Activated CD4-positive, alpha-beta T cell treated with anti-CD3 and anti-CD28 coated beads, Interleukin-2, Interleukin-6, amounts not matched to agents 100 ng/mL and 50 ng/mL, durations not matched to agents 16 hours and 8 hours (primary cell): ENCODE measurements at regions not wholly inside any gene's neighbourhood (a gene's known extent, or its start where the extent isn't known, plus 50 kb on each side); places are given as distances from the start of the nearest gene placed in this dataset.
"Not testable (repeated sequence)": the region's sequence is repeated elsewhere in the genome, so short reads cannot be mapped to it uniquely, and the experiment has no call there.

ENCODE experiments used
- DNase-seq: peaks from one replicate; pipeline ENCODE4 v3.0.0-alpha.2; 2020

DNA sequence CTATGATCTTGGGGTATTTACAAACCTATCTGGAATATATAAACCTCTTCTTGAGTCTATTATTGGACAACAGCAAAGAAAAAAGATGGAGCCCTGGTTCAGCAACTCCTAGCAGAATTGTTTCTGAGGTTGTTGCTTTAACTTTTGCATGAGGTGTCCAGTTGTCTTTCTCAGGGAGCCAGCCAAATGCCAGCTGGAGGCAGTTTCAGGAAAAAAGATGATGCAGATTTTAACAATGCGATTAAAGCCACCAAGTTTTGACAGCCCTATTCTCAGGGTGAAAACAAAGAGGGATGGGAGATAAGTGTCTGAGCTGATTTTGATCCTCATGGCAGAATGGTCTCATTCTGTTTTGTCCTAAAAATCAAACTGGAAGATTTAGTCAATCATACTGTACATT lies 181.6 kb upstream of the RASGRP1 start:
- DNase-seq = no peak

GRCh38 chr15:38748710-38749109 lies 184.1 kb upstream of the RASGRP1 start:
- no peak for DNase-seq

- DNase-seq = no peak
Observed at GRCh38 chr15:38750786-38751185, 186.2 kb upstream of the RASGRP1 start.

GRCh38 chr15:38755718-38756117 lies 191.1 kb upstream of the RASGRP1 start:
- DNase-seq = no peak

DNA sequence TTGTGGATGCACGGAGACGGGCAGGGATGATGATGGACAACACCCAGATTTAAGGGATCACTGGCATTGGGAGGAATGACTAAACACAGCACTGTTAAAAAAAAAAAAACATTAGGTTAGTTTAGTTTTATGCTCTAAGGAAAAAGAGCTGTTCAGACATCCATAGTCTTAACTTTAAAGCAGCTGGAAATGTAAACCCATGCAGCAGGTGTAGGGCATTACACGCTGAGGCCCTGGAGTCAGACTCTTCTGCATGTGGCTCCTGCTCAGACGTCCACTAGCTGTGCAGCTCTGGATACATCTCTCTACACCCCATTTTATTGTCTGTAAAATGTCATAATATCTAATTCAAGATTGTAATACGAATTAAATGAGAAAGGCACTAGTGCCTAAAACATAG lies 191.8 kb upstream of the RASGRP1 start:
- DNase-seq = no peak

- DNase-seq = no peak
Observed at GRCh38 chr15:38758043-38758442, 193.4 kb upstream of the RASGRP1 start.

GRCh38 chr15:38761681-38762080 lies 197.1 kb upstream of the RASGRP1 start:
- DNase-seq = no peak

DNA sequence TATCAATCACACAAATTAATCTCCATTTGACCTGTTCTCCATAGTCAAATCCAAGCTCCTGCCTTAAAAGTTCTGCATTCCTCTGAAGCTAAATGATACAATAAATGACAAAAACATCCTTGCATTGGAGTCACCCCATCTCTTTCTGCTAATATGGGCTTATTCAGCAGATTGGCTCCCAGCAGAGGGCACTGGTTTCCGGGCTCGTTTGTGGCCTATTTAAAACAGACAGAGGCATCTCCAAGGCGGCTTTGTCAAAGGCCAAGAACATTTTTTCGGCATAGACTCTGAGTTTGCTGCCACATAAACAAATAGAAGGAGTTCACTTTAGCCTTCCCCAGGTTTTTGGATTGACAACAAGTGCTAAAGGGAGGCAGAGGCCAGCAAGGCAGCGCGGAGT lies 204.4 kb upstream of the RASGRP1 start:
- DNase-seq = peak; percentile 5

GRCh38 chr15:38769492-38769891 lies 204.9 kb upstream of the RASGRP1 start:
- no peak for DNase-seq

GRCh38 chr15:38774076-38774475 lies 209.5 kb upstream of the RASGRP1 start:
- DNase-seq = not testable (repeated sequence)

- no peak for DNase-seq
Observed at GRCh38 chr15:38781196-38781595, 216.6 kb upstream of the RASGRP1 start.

- DNase-seq = no peak
Observed at GRCh38 chr15:38782156-38782555, 217.5 kb upstream of the RASGRP1 start.

- DNase-seq = no peak
Observed at GRCh38 chr15:38788918-38789317, 224.3 kb upstream of the RASGRP1 start.

DNA sequence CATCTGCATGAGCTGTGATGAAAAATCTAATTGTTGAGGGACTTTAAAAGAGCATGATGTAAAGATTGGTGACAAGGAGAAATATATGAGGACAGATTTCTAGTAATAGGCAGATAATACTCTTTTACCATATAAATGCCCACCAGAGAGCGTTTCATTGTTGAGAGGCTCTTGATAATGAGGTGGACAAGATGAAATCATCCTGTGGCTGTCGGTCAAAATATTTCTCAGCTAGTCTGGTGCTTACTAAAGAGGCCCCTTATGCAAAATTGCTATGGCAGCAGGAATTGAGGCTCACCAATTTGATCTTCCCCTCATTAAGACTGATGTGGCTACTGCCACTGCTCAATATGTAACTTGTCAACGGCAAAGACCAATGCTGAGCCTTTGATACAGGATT lies 225.0 kb upstream of the RASGRP1 start:
- DNase-seq = no peak

GRCh38 chr15:38793206-38793810 lies 228.7 kb upstream of the RASGRP1 start:
- DNase-seq = no peak

GRCh38 chr15:38795471-38796245 lies 231.0 kb upstream of the RASGRP1 start:
- no peak for DNase-seq

GRCh38 chr15:38796589-38796988 lies 232.0 kb upstream of the RASGRP1 start:
- DNase-seq = no peak

DNA sequence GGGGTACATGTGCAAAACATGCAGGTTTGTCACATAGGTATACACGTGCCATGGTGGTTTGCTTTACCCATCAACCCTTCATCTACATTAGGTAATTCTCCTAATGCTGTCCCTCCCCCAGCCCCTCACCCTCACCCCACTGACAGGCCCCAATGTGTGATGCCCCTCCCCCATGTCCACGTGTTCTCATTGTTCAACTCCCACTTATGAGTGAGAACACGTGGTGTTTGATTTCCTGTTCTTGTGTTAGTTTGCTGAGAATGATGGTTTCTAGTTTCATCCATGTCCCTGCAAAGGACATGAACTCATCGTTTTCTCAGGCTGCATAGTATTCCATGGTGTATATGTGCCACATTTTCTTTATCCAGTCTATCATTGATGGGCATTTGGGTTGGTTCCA lies 232.9 kb upstream of the RASGRP1 start:
- not testable (repeated sequence) for DNase-seq

DNA sequence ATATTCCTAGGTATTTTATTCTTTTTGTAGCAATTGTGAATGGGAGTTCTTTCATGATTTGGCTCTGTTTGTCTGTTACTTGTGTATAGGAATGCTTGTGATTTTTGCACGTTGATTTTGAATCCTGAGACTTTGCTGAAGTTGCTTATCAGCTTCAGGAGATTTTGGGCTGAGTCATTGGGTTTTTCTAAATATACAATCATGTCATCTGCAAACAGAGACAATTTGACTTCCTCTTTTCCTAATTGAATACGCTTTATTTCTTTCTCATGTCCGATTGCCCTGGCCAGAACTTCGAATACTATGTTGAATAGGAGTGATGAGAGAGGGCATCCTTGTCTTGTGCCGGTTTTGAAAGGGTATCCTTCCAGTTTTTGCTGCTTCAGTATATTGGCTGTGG lies 234.6 kb upstream of the RASGRP1 start:
- DNase-seq = not testable (repeated sequence)

GRCh38 chr15:38809621-38810020 lies 245.0 kb upstream of the RASGRP1 start:
- DNase-seq = no peak

GRCh38 chr15:38810686-38811085 lies 246.1 kb upstream of the RASGRP1 start:
- no peak for DNase-seq

DNA sequence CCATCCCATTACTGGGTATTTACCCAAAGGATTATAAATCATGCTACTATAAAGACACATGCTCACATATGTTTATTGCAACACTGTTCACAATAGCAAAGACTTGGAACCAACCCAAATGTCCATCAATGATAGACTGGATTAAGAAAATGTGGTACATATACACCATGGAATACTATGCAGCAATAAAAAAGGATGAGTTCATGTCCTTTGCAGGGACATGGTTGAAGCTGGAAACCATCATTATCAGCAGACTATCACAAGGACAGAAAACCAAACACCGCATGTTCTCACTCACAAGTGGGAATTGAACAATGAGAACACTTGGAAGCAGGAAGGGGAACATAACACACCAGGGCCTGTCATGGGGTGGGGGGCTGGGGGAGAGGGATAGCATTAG lies 249.6 kb upstream of the RASGRP1 start:
- DNase-seq = not testable (repeated sequence)

GRCh38 chr15:38814891-38815290 lies 250.3 kb upstream of the RASGRP1 start:
- no peak for DNase-seq

DNA sequence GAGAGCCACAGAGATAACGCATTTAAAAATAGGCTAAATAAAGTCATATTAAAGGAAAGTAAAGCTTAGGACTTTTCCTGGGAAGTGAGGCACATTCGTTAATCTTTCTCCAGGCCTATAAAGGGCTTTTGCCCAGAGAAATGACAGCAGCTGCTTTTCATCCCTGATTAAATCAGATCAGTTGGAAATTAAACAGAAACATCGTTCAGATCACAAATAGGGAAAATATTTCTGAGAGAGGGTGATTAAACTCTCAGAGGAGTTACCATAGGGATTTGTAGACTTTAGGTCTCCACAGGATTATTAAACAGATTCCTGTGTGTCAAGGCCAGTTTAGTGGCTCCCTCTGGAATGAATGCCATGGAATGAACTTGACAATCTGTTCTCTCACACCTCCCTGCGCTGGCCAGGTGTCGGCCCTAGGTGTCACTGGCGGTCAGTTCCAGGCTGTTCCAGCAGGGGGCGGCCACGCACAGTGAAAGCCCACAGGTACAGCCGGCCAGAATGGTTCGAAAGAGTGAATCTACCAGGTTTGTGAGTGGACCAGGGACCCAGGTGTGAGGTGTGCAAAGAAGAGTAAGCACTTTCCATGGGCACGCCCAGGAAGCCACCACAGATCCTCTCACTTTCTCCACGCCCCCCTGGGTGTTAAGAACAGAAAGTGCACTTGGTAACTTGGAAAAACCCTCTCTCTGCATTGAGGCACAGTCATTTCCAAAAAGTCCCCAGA lies 253.0 kb upstream of the RASGRP1 start:
- peak; percentile 88 for DNase-seq
